HG02642 (cell line): ENCODE measurements at regions not wholly inside any gene's neighbourhood (a gene's known extent, or its start where the extent isn't known, plus 50 kb on each side); places are given as distances from the start of the nearest gene placed in this dataset.
A peak's percentile ranks its signal among the peaks of the same experiment; 100 is the strongest.
"Not testable (repeated sequence)": the region's sequence is repeated elsewhere in the genome, so short reads cannot be mapped to it uniquely, and the experiment has no call there.

ENCODE experiments used
- ATAC-seq: cut with Tn5 transposase; IDR thresholded peaks from one replicate; pipeline ENCODE4 v1.9.1; 2021; ENCODE audit warnings: mild to moderate bottlenecking; ENCODE audit not compliant: unreplicated experiment, poor library complexity

- ATAC-seq = not testable (repeated sequence)
Observed at GRCh38 chr16:88260881-88261665, 121.7 kb upstream of the ZNF469 start.

DNA sequence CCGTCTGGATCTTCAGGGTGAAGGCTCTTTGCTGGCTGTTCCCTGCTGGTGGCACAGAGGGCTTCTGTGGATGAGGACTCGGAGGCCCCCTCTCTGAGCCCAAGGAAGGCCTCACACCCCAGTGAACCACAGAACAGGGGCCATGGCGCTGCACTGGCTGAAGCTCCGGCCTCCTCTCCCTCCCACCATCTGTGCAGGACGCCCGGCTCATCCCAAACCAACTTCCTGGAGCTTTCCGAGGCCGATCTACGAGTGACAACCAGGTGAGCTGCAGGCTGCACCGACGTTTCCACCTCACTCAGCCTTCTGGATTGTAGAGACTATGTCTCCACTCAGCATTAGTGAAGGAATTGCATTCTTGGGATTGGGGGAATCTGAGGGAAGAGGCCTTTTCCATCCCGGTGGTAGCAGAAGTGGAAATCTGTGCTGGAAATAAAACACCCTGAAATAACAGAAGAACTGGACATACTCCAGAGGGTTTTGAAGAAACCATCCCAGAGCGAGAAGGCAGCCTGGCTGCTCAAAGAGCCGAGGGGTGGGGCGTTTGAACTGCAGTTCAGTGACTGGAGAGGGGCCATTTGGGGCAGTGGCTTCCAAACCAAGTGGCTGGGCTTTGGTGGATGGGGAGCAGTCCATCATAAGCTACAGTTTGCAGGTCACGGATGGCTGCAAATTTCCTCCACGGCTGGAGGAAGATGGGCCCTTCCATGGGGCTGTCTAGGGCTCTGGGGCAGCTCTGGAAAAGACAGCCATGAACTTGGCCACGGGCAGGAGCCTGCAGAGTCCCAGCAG is 120.7 kb upstream of the ZNF469 start:
- ATAC-seq = not testable (repeated sequence)

DNA sequence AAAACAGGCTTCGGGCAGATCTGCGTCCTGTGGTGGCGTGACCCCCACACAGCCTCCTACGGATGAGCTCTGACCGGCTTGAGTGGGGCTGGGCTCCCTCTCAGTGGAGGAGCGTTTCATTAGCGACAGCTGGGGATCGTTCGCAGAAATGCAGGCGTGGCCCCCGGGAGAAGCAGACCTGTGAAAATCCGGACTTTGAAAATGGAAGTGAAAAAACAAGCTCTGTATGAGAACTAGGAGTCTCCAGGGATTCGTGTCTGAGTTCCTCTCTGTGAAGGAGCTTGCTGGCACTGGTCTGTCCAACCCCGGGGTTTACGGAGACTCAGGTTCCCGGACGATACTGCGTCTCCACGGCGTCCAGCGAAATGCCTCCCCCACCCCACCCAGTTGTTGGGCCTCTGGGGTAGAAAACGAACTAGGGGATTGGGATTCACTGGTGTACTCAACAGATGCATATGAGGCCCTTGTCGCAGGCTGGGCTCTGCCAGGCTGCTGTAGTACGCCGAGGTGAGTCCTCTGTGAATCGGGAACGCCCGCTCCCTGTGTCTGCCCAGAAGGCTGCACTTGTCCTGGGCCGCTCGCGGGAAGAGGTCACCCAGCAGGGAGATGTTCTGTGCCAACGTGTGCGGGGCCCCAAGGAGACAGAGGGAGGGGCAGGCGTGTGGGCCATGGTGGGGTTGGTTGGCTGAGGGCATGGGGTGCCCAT is 119.7 kb upstream of the ZNF469 start:
- not testable (repeated sequence) for ATAC-seq

GRCh38 chr16:88263681-88264287 is 119.0 kb upstream of the ZNF469 start:
- ATAC-seq = not testable (repeated sequence)

GRCh38 chr16:88264641-88265285 is 118.0 kb upstream of the ZNF469 start:
- peak; percentile 61 for ATAC-seq

DNA sequence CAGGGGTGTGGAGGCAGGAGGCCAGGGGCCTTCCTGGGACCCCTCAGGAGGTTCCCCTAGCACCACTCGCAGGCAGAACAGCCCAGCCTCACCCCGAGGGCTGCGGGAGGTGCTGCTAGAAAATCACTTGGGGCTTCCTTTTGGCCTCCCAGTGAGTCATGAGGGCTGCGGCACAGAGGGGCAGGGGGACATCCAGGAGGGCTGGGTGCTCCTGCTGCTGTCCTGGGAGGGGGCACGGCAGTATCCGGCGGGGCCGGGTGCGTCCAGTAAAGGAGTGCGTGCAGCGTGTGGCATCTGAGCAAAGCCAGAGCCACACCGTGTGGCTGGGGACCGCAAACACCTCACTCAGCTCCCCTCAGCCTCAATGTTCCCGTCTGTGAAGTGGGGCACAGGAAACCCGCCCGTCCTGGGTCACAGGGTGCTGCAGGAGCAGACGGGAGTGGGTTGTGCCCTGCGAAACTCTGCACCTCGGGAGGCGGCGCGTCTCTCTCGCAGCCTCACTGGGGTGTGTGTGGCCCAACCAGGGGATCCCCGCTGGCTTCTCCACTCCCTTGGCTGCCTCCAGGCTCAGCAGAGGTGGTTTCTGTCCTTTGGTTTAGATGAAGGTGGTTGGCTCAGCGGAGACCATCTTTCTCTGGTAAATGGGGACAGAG is 117.3 kb upstream of the ZNF469 start:
- ATAC-seq = peak; percentile 21

GRCh38 chr16:88266036-88266435 is 116.7 kb upstream of the ZNF469 start:
- not testable (repeated sequence) for ATAC-seq

- ATAC-seq = not testable (repeated sequence)
Observed at GRCh38 chr16:88266935-88267551, 115.7 kb upstream of the ZNF469 start.

DNA sequence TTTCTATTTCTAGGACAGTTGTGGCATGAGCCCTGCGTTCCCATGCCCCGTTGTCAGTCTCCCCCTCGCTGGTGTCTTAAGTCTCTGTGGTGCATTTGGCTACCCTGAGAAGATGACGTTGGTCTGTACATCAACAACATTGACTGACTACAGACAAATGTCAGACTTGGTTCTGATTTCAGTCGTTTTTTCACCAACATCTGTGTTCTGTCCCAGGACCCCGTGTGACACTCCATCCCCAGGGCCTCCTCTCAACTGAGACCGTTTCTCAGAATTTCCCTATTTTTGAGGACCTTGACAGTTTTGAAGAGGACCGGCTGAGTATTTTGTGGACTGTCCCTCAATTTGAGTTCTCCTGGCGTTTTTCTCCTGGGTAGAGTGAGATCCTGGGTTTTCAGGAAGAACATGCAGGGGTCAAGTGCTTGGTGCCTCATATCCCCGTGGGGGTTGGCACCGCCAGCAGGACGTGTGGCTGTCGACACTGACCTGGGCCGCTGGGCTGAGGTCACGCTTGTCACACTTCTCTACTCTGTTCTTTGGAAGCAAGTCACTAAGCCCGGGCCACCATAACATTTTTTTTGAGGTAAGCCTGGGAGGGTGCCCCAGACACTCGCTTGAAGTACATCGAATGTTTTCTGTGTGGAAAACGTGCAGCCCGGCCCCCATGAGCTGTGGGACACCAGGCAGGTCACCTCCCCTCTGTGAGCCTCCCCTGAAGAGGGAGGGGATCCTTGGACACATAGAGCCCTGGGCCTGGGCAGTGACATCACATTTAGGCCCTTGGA is 114.4 kb upstream of the ZNF469 start:
- not testable (repeated sequence) for ATAC-seq

DNA sequence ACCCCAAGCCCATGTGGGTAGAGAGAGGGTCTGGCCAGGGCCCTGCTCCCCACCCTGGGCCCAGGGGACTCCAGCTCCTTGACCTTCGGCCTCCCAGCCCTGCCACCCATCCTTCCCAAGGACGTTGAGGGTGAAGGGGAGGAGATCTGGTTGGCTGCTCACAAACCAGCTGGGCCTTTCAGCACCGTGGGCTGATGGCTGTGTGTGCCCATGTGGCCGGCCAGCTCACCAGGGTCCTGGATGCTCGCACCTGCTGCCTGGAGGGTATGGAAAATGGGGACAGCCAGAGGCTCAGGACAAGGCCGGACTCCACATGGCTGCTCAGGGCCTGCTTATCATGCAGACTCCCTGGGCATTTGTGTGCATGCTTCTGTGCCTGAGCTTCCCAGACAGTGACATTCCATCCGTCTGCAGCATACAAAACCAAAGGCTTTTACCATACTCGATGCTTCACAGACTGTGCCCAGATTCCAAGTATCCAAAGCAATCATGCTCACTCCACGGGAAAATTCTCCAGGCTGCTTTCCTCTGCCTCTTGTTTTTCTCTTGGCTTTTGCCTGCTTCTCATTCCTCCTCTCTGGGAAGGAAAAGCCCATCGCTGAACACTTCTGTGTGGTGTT is 112.5 kb upstream of the ZNF469 start:
- not testable (repeated sequence) for ATAC-seq

GRCh38 chr16:88271296-88271695 is 111.5 kb upstream of the ZNF469 start:
- not testable (repeated sequence) for ATAC-seq

GRCh38 chr16:88271776-88272175 is 111.0 kb upstream of the ZNF469 start:
- not testable (repeated sequence) for ATAC-seq

- ATAC-seq = not testable (repeated sequence)
Observed at GRCh38 chr16:88272437-88272836, 110.3 kb upstream of the ZNF469 start.

DNA sequence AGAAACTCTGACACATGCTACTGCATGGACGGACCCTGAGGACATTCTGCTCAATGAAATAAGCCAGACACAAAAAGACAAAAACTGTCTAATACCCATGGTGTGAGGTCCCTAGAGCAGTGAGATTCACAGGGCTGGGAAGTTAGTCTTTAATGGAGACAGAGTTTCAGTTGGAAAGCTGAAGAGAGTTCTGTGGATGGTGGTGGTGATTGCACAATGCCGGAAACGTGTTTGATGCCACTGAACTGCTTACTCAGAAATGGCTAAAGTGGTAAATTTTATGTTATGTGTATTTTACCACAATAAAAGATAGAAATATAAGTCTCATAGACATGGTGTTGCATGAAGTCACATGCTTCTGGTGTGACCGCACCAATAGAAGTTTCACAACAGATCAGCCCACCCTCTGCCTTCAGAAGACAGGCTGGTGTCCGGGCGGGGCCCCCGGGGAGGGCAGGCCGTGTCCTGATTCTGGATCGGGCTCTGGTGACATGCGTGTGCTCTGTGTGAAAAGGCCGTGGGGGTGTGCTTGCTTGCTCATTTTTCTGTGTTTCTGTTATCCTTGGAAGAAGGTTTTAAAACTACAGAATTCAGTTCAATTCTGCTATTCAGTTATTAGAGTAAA is 108.5 kb upstream of the ZNF469 start:
- ATAC-seq = not testable (repeated sequence)

DNA sequence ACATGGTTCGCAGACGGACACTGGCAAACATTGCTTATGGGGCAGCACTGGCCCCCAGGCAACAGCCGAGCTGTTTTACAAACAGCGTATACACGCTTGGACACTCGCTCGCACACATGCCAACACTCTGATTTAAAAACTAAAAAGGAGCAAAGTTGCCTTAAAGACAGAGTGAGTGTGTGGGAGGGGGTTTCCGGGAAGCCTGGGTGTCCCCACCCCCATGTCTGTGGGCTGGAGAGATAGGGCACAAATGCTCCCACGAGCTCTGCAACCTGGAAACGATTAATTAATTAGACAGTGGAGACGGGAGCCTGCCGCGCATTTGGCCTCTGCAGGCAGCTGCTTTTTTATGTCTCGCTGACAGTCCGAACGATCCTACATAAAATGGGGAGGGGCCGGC is 107.9 kb upstream of the ZNF469 start:
- no peak for ATAC-seq

DNA sequence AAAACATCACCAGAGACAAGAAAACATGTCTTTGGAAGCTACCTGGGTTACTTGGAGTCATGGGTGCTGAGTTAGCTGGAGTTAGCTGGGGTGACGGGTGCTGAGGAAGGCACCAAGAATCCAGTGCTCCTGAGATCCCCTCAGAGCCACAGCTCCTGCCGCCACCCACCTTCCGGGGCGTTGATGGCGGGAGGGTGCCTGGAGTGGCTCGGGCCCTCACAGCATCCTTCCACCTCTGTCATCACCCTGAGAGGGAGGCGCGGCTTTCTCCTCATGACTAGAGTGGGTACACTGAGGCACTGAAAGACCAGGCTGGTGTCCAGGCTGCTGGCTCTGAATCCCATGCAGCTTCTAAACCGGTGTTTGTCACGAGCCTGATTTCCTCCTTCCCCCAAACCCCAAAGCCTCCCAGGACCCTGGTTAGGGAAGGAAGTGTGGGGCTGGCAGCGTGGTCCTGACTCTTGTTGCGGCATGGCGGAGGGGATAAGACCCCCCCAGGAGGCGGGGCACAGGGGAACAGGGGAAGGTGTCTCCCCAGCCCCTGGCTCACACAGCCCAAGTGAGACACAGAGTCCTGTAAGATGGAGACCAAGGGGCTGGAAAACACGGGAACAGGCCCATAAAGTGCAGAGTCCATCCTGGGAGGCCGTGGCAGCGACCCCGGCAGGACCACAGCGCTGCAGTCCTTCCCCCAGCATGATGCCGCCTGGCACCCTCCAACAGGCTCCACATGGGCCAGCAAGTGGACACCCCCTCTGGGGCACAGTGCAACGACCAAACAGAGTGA is 107.2 kb upstream of the ZNF469 start:
- ATAC-seq = not testable (repeated sequence)
